ENCODE measurements at regions not wholly inside any gene's neighbourhood (a gene's known extent, or its start where the extent isn't known, plus 50 kb on each side); places are given as distances from the start of the nearest gene placed in this dataset.

- no peak overlapping the region for H2AFZ ChIP-seq (replicated peaks)
- H3K27me3 ChIP-seq = no peaks in the 10 kb centered on the region
- H4K20me1 ChIP-seq (ENCODE audit: low read depth) = no peaks in the 10 kb centered on the region
- no peak overlapping the region for H3K4me2 ChIP-seq
- Mint-ChIP-seq H3K27me3 (ENCODE audit: insufficient read depth, low read depth) (no peaks in the 10 kb centered on the region), H3K4me1 (no peaks in the 10 kb centered on the region), H3K4me3 (no peak overlapping the region), H3K36me3 (no peaks in the 10 kb centered on the region), H3K27ac (no peak overlapping the region), H3K9me3 (no peaks in the 10 kb centered on the region)
- no peaks in the 10 kb centered on the region for H3K4me1 ChIP-seq
- no peak overlapping the region for H3K4me3 ChIP-seq
- H3K36me3 ChIP-seq = no peaks in the 10 kb centered on the region
- no peaks in the 10 kb centered on the region for H3K79me2 ChIP-seq (ENCODE audit: low read depth)
- H3K27ac ChIP-seq = no peak overlapping the region
- TF ChIP-seq CTCF (IDR thresholded peaks at IDR 0.05) (no peak), EZH2 (IDR thresholded peaks at IDR 0.05) (no peak), EZH2phosphoT487 (IDR thresholded peaks at IDR 0.05) (no peak)
- no peaks in the 10 kb centered on the region for H3K9me3 ChIP-seq (ENCODE audit: low read depth)
- no peaks in the 10 kb centered on the region for H3F3A ChIP-seq (ENCODE audit: low read depth)
- H3K9ac ChIP-seq = no peak overlapping the region
- no peak for DNase-seq (ENCODE audit: low spot score)
Observed at GRCh38 chr6:62721408-62721807, 435.4 kb upstream of the KHDRBS2 start.

DNA sequence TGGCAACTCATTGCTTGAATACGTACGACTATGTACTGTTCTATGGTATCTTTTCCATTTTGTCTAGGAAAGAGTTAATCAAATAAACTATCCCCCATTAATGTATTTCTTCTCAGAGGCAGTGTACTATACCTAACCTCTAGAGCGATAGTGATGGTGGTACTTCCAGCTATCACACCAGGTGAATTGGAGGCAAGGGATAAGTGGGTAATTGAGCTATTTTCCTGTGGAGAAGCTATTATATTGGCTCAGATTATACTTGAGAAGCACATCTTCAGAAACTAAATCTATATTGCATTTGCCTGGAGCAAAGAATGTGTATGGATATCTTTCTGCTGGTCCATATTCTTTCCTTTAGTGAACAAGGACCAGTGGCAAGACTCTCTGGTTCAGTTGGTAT, 430.7 kb upstream of the KHDRBS2 start:
- no peak for DNase-seq (ENCODE audit: low spot score)
- H3K27ac Mint-ChIP-seq = no peak overlapping the region
- no peak overlapping the region for H3K9ac ChIP-seq
- no peak for TF ChIP-seq CTCF (IDR thresholded peaks at IDR 0.05)
- H4K20me1 ChIP-seq (ENCODE audit: low read depth) = no peaks in the 10 kb centered on the region
- H3F3A ChIP-seq (ENCODE audit: low read depth) = no peaks in the 10 kb centered on the region
- no peak overlapping the region for H2AFZ ChIP-seq (replicated peaks)
- H3K4me1 ChIP-seq = no peaks in the 10 kb centered on the region
- H3K4me2 ChIP-seq = no peak overlapping the region
- no peak overlapping the region for H3K4me3 Mint-ChIP-seq
- no peak overlapping the region for H3K27ac ChIP-seq
- no peak overlapping the region for H3K4me3 ChIP-seq
- no peaks in the 10 kb centered on the region for H3K27me3 ChIP-seq
- no peaks in the 10 kb centered on the region for H3K36me3 Mint-ChIP-seq
- no peaks in the 10 kb centered on the region for H3K36me3 ChIP-seq
- H3K4me1 Mint-ChIP-seq = no peaks in the 10 kb centered on the region
- no peaks in the 10 kb centered on the region for H3K27me3 Mint-ChIP-seq (ENCODE audit: insufficient read depth, low read depth)
- no peaks in the 10 kb centered on the region for H3K9me3 Mint-ChIP-seq
- peaks cover 5% of the 10 kb centered on the region for H3K9me3 ChIP-seq (ENCODE audit: low read depth)
- H3K79me2 ChIP-seq (ENCODE audit: low read depth) = no peaks in the 10 kb centered on the region

GRCh38 chr6:62714112-62714511, 428.1 kb upstream of the KHDRBS2 start:
- H3K27ac ChIP-seq = no peak overlapping the region
- no peaks in the 10 kb centered on the region for H3F3A ChIP-seq (ENCODE audit: low read depth)
- Mint-ChIP-seq H3K9me3 (no peaks in the 10 kb centered on the region), H3K27me3 (ENCODE audit: insufficient read depth, low read depth) (no peaks in the 10 kb centered on the region), H3K4me1 (no peaks in the 10 kb centered on the region), H3K4me3 (no peak overlapping the region), H3K27ac (no peak overlapping the region), H3K36me3 (no peaks in the 10 kb centered on the region)
- no peaks in the 10 kb centered on the region for H3K36me3 ChIP-seq
- H2AFZ ChIP-seq (replicated peaks) = no peak overlapping the region
- H3K9ac ChIP-seq = no peak overlapping the region
- peaks cover 5% of the 10 kb centered on the region for H3K9me3 ChIP-seq (ENCODE audit: low read depth)
- H3K4me3 ChIP-seq = no peak overlapping the region
- no peak for DNase-seq (ENCODE audit: low spot score)
- H4K20me1 ChIP-seq (ENCODE audit: low read depth) = no peaks in the 10 kb centered on the region
- no peak overlapping the region for H3K4me2 ChIP-seq
- H3K27me3 ChIP-seq = no peaks in the 10 kb centered on the region
- H3K4me1 ChIP-seq = no peaks in the 10 kb centered on the region
- no peaks in the 10 kb centered on the region for H3K79me2 ChIP-seq (ENCODE audit: low read depth)
- no peak for TF ChIP-seq EZH2 (IDR thresholded peaks at IDR 0.05)
- TF ChIP-seq CTCF (IDR thresholded peaks at IDR 0.05) = no peak
- TF ChIP-seq EZH2phosphoT487 (IDR thresholded peaks at IDR 0.05) = no peak

DNA sequence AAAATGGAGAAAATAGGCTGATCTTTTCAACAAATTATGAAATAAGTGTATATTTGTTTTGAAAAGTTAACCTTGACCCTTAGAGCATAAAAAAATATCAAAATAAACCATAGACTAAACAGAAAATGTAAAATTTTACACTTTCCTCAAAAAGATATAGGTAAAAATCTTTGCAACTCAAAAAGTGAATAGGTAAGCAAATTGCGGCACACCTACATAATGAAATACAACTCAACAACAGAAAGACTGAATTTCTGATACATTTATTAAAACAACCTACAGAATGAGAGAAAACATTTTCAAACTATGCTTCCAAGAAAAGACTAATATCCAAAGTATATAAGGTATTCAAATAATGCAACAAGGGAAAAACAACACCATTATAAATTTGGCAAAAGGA, 425.7 kb upstream of the KHDRBS2 start:
- Mint-ChIP-seq H3K4me3 (no peak overlapping the region), H3K9me3 (no peaks in the 10 kb centered on the region), H3K4me1 (no peaks in the 10 kb centered on the region), H3K36me3 (no peaks in the 10 kb centered on the region), H3K27me3 (ENCODE audit: insufficient read depth, low read depth) (no peaks in the 10 kb centered on the region), H3K27ac (no peak overlapping the region)
- TF ChIP-seq EZH2 (IDR thresholded peaks at IDR 0.05) (no peak), EZH2phosphoT487 (IDR thresholded peaks at IDR 0.05) (no peak), CTCF (IDR thresholded peaks at IDR 0.05) (no peak)
- no peak for DNase-seq (ENCODE audit: low spot score)
- no peak overlapping the region for H3K9ac ChIP-seq
- no peak overlapping the region for H3K27ac ChIP-seq
- no peaks in the 10 kb centered on the region for H3K27me3 ChIP-seq
- no peak overlapping the region for H2AFZ ChIP-seq (replicated peaks)
- no peaks in the 10 kb centered on the region for H3K79me2 ChIP-seq (ENCODE audit: low read depth)
- H3K4me2 ChIP-seq = no peak overlapping the region
- peaks cover 5% of the 10 kb centered on the region for H3K9me3 ChIP-seq (ENCODE audit: low read depth)
- no peaks in the 10 kb centered on the region for H3F3A ChIP-seq (ENCODE audit: low read depth)
- no peaks in the 10 kb centered on the region for H3K36me3 ChIP-seq
- no peak overlapping the region for H3K4me3 ChIP-seq
- H4K20me1 ChIP-seq (ENCODE audit: low read depth) = no peaks in the 10 kb centered on the region
- no peaks in the 10 kb centered on the region for H3K4me1 ChIP-seq
